ENCODE measurements at regions not wholly inside any gene's neighbourhood (a gene's known extent, or its start where the extent isn't known, plus 50 kb on each side); places are given as distances from the start of the nearest gene placed in this dataset.

DNA sequence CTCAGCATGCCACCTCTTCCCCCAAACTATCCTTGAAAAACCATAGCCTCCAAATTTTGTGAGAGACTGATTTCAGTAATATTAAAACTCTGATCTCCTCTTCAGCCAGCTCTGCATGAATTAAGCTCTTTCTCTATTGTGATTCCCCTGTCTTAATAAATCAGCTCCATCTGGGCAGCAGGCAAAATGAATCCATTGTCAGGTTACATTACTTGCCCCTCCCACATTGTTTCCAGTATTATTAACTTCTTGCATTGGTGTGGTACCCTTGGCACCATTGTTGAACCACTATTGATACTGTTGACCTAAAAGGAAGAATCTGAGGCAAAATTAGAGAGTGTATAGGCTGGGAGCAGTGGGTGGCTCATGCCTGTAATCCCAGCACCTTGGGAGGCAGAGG lies 512.2 kb upstream of the VRK2 start:
- TF ChIP-seq, protein P1, sequence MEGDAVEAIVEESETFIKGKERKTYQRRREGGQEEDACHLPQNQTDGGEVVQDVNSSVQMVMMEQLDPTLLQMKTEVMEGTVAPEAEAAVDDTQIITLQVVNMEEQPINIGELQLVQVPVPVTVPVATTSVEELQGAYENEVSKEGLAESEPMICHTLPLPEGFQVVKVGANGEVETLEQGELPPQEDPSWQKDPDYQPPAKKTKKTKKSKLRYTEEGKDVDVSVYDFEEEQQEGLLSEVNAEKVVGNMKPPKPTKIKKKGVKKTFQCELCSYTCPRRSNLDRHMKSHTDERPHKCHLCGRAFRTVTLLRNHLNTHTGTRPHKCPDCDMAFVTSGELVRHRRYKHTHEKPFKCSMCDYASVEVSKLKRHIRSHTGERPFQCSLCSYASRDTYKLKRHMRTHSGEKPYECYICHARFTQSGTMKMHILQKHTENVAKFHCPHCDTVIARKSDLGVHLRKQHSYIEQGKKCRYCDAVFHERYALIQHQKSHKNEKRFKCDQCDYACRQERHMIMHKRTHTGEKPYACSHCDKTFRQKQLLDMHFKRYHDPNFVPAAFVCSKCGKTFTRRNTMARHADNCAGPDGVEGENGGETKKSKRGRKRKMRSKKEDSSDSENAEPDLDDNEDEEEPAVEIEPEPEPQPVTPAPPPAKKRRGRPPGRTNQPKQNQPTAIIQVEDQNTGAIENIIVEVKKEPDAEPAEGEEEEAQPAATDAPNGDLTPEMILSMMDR (IDR thresholded peaks at IDR 0.05): no peak
- no peak for TF ChIP-seq POLR2A (IDR thresholded peaks at IDR 0.05)
